A673 (cell line): ENCODE measurements at regions not wholly inside any gene's neighbourhood (a gene's known extent, or its start where the extent isn't known, plus 50 kb on each side); places are given as distances from the start of the nearest gene placed in this dataset.

Experiments used
- CTCF ChIP-seq: fragments of 300-800, 200-600 bp; sonication (generic); conservative IDR thresholded peaks from 2 replicates; pipeline ENCODE4 v1.5.1; 2017; ENCODE audit warnings: low read depth, mild to moderate bottlenecking, antibody characterized with exemption, low read length, moderate library complexity, mixed read lengths
- EZH2 ChIP-seq: fragments of 200-600 bp; sonication (generic); IDR thresholded peaks from 2 replicates; pipeline ENCODE4 v1.6.1; 2017; ENCODE audit warnings: borderline replicate concordance, low read depth, mild to moderate bottlenecking, mixed read lengths, antibody characterized with exemption, low read length; ENCODE audit not compliant: poor library complexity, severe bottlenecking

GRCh38 chr1:215475796-215476481 lies 91.2 kb upstream of the KCTD3 start:
- TF ChIP-seq CTCF (no peak), EZH2 (no peak)
